ENCODE measurements at regions not wholly inside any gene's neighbourhood (a gene's known extent, or its start where the extent isn't known, plus 50 kb on each side); places are given as distances from the start of the nearest gene placed in this dataset.

GRCh38 chr2:41475959-41476358 lies 571.9 kb upstream of the PKDCC start:
- no peak for DNase-seq (ENCODE audit: low read depth, low spot score)

GRCh38 chr2:41482659-41483058 lies 565.2 kb upstream of the PKDCC start:
- no peak for DNase-seq (ENCODE audit: low read depth, low spot score)

DNA sequence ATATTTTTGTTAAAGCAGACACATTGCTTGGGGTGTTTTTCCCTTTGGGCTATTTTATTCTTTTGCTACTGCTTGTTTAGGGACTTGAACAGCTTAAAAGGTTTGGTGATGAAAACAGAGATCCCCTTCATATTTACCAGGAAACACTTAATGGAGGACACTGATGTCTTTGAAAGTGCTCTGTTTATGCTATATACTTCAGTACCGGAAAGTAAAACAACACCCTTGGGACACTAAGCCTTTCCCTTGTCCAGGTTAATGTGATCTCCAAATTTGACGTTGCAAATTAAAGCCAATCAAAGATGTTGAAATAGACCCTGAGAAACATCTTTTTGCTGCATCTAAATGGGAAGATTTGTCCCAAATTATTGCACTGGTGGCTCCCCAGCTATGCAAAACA lies 564.6 kb upstream of the PKDCC start:
- no peak for DNase-seq (ENCODE audit: low read depth, low spot score)

DNA sequence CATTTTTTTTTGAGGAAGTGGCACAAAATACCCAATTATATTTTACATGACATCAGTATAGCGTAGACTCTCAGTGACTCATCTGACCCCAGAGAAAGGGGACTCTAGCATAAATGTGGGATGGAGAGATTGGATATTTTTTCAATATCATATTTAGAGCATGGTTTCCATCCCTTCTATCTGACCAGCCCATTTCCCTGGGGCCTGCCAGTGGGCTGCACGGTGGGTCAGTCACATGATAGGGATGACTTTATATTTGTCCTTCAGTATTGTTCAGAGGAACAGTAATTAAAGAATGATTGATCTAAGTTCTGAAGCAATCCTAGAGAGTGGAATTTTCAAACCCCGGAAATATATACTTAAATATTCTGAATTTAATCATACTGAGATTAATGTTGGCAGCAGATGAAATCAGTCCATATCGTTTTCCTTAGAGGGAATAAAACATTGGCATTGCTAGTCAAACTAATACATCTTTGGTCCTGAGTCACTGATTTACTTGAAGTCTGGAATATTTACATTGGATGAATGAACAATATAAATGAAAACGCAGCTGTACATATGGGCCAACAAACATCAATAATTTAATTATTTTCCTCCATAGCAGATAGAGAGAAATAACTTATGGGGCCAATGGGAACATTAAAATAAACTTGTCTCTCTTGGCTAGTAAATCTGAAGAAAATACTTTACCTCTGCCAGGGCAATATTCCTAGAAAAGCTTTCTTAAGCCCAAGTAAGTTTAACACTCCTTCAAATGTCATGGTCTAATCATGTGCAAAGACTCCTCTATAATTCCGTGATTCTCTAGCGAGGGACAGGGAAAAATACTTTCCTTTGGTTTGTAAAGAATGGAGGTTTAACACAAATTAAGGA lies 563.6 kb upstream of the PKDCC start:
- no peak for DNase-seq (ENCODE audit: low read depth, low spot score)

DNA sequence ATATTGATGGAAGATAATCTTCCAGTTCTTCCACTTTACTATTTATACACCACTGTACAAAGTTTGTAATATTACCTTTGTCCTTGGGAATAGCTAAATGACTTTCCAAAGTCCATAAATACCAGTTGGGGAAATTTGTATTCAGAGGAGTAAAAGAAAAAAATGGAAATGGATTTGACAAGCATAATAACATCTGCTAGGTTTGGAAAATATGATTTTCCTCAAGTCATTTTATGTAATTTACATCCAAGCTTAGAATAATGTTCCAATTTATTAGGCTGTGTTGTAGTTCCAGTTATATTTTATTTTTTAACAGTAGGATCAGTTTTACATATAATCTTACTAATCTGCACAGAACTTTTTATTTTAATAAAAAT lies 563.0 kb upstream of the PKDCC start:
- DNase-seq (ENCODE audit: low read depth, low spot score), result no peak

DNA sequence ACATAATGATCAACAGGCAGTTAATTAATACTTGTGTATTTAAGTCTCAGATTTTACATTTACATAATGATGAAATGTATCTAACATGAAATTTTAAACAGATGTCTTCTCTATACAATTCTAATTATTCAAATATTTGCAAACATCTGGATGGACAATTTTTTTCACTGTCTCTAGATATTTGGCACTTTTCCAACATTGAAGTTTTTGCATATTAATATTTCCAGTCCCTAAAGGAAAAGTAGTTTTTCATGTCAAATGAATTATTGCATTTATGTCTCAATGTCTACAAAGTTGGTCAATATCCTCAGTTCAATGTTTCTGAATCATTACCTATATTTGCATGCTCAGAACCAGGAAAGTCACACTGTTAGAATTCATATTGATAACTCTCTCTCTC lies 560.9 kb upstream of the PKDCC start:
- no peak for DNase-seq (ENCODE audit: low read depth, low spot score)

DNA sequence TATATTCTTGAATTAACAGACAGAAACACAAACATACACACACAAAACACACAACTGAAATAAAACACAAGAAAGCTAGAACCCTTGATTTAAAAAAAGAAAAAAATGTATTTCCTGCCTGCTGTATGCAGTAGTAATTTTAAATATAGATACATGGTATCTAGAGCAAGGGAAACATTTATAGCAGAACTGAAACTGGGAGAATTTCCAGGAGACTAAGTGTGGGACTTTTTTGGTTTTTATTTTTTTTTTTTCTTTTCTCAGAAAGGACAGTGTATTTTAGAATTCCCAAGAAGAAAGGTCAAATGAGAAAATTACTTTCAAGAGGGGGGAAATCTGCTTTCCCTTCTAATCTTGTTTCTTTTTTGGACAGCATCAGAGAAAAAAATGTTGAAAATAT lies 558.9 kb upstream of the PKDCC start:
- no peak for DNase-seq (ENCODE audit: low read depth, low spot score)

GRCh38 chr2:41489638-41490037 lies 558.2 kb upstream of the PKDCC start:
- no peak for DNase-seq (ENCODE audit: low read depth, low spot score)

- no peak for DNase-seq (ENCODE audit: low read depth, low spot score)
Observed at GRCh38 chr2:41495050-41495449, 552.8 kb upstream of the PKDCC start.

DNA sequence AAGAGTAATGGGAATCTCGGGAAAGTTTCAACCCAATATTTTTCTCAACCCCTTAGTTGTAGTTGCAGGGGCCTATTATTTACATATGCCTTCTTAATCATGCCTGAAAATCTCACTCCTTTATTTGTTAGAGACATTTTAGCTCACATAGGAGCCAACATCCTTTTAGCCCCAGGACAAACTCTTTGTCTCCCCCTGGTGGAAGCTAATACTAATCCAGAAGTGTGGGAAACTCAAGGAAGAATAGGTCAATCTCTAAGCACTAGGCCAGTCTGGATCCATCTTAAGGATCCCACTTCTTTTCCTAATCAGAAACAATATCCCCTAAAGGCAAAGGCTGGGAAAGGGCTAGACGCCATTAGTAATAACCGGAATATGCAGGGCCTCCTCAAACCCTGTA lies 550.9 kb upstream of the PKDCC start:
- no peak for DNase-seq (ENCODE audit: low read depth, low spot score)

GRCh38 chr2:41498781-41499180 lies 549.0 kb upstream of the PKDCC start:
- DNase-seq (ENCODE audit: low read depth, low spot score), result no peak

GRCh38 chr2:41500895-41501294 lies 546.9 kb upstream of the PKDCC start:
- no peak for DNase-seq (ENCODE audit: low read depth, low spot score)

GRCh38 chr2:41502752-41503151 lies 545.1 kb upstream of the PKDCC start:
- no peak for DNase-seq (ENCODE audit: low read depth, low spot score)

GRCh38 chr2:41504532-41504931 lies 543.3 kb upstream of the PKDCC start:
- DNase-seq (ENCODE audit: low read depth, low spot score), result no peak

GRCh38 chr2:41510108-41510507 lies 537.7 kb upstream of the PKDCC start:
- DNase-seq (ENCODE audit: low read depth, low spot score), result no peak

DNA sequence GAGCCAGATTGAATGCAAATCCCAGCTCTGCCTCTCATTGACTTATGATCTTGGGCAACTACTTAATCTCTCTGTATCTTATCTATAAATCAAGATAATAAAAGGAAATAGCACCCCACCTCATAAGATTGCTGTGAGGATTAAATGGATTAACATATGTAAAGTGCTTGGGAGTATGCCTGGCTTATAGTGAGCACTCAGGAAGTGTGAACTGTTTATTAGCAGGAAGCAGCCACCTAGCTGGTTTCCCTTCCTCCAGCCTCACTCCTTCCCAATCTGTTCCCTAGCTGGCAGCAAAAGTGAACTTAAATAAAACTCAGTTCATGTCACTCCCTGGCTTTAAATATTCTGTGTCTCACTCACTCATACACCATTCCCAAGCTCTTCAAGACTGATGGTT lies 526.6 kb upstream of the PKDCC start:
- no peak for DNase-seq (ENCODE audit: low read depth, low spot score)

DNA sequence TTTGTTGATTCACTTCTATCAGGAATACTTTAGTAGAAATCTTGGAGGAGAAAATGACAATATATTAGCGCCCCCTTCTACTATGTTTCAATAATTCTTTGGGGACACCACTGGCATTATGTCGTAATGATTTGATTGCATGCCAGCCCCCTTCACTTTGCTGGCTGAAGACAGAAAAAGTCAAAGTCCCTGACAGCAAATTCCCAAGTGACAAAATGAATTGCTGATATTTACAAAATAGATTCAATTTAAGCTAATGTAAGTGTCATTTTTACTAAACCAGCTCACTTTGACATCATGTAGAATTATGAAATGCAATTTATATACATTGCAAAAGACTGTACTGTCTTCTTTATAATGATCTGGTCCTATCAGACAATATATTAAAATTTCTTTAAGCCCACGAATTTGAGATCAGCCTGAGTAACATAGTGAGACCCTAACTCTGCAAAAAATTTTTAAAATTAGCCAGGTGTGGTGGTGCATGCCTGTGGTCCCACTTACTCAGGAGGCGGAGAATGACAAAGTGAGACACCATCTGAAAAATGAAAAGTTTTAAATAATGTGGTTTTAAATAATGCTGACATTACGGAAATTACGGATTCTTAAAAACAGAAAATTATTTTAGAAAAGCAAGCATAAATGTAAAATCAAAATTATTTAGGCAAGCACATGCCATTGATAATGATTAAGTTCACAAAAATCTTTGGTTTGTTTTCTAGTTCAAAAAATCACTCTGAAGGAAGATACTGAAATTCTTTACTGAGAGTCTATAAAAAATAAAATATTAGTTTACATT lies 520.1 kb upstream of the PKDCC start:
- DNase-seq (ENCODE audit: low read depth, low spot score), result no peak

DNA sequence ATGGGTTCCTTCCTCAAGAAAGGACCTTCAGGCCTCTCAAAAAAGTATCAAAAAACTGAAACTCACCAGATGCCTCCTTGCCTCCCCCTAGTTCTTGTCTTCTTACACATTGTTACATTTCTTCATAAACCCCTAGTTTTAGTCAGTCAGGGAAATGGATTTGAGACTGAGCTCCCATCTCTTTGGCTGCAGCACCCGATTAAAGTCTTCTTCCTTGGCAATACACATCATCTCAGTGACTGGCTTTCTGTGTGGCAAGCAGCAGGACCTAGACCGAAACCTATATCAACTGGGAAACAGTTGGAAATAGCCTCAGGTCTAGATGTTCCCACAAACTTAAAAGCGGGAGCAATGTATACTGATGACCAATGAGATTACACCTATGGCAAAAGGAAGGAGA lies 512.2 kb upstream of the PKDCC start:
- no peak for DNase-seq (ENCODE audit: low read depth, low spot score)

DNA sequence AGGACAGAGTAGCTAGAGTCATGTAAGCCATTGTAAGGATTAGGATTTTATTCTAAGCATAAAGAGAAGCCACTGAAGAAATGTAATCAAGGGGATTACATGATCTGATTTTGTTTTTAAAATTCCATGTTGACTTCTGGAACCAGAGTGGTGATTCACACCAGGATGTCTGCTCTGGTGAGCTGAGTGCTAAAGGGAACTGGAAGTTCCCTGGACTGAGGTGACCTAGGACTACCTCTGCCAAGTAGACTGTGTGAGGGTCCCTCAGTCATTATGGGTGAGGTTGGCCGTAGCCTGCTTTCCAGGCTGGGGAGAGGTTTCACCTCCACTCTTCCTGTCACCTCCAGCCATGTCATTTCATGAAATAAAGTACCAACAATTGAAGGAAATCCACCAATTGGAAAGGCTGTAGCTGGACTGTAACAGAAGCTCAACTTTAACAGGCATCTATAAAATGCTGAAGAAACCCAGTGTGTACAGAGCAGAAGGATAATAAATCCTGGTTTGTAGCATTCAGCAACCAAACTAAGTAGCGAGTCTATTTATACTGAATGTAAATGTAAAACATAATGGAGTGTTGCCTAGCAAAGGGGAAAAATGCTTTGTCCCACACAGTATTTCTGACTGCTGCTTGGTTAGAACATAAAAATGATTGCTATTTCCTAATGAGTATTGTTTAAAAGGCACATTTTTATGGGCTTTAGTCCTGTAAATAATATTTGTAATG lies 507.4 kb upstream of the PKDCC start:
- DNase-seq (ENCODE audit: low read depth, low spot score), result no peak

DNA sequence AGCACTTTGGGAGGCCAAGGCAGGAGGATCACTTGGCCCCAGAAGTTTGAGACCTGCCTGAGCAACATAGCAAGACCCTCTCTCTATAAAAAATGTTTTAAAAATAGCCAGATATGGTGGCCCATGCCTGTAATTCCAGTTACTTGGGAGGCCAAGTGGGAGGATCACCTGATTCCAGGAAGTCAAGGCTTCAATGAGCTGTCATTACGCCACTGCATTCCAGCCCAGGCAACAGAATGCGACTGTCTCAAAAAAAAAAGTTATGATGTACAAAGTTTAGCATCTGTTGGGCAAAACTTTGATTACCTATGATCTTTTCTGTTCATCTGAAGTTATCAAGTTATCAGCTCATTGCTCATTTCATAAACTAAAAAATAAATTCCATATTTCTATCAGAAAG lies 504.1 kb upstream of the PKDCC start:
- DNase-seq (ENCODE audit: low read depth, low spot score), result no peak

GRCh38 chr2:41544709-41545108 lies 503.1 kb upstream of the PKDCC start:
- DNase-seq (ENCODE audit: low read depth, low spot score), result no peak

DNA sequence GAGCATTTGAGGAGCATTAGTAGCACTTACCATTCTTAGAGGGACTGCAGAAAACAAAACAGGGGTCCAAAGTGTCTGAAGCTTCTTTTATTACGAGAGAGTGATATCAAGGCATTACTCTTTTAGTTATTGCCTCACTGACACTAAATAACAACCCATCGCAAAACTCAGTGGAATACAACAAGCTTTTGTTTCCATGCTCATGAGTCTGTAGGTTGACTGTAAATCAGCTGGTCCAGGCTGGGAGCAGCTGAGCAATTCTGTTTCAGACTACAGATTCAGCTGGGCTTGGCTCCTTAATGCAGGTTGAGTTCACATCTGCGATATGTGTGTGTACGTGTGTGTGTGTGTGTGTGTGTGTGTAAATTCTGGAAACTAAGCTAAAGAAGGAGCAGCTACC lies 501.8 kb upstream of the PKDCC start:
- no peak for DNase-seq (ENCODE audit: low read depth, low spot score)

Data from activated naive CD8-positive, alpha-beta T cell treated with anti-CD3 and anti-CD28 coated beads, Interleukin-2, amount 50 U/mL, for 16 hours (primary cell).